B cell (primary cell): ENCODE measurements at regions not wholly inside any gene's neighbourhood (a gene's known extent, or its start where the extent isn't known, plus 50 kb on each side); places are given as distances from the start of the nearest gene placed in this dataset.

Source experiments
- ATAC-seq: fragments of 200-7000 bp; cut with Tn5 transposase; one replicate; pipeline ENCODE4 v1.10.0; 2021; ENCODE audit warnings: low read depth, mild to moderate bottlenecking, moderate number of reproducible peaks, moderate library complexity
- CTCF ChIA-PET: fragments of 350-600 bp; sonication (Branson Sonifier 250); formaldehyde crosslinking; loops from one replicate; lab custom pipeline; 2021; ENCODE audit warnings: antibody characterized with exemption, inconsistent platforms; lab: Charles Lee
- POLR2A ChIA-PET: fragments of 350-600 bp; sonication (Branson Sonifier 250); formaldehyde crosslinking; loops from one replicate; lab custom pipeline; 2021; ENCODE audit warnings: antibody characterized with exemption; lab: Charles Lee
- DNase-seq: peaks from one replicate; pipeline ENCODE4 v3.0.0; 2013
- H2AFZ ChIP-seq: 2 replicates; pipeline ENCODE4 v1.6.1; 2012; ENCODE audit warnings: mild to moderate bottlenecking, low read depth, low read length; ENCODE audit not compliant: insufficient read depth, poor library complexity, severe bottlenecking
- H3K27ac ChIP-seq, 2 donors: 1 replicate in 1 of 2; 2 replicates in 1 of 2; pipeline ENCODE4 v1.5.1; 2012 to 2013; ENCODE audit warnings: low read length in 2 of 2, mild to moderate bottlenecking in 2 of 2, moderate library complexity in 1 of 2
- H3K27me3 ChIP-seq, 4 experiments: fragments of 200-600 bp in 1 of 4; sonication (generic) in 1 of 4; replicated peaks in 1 of 4; 1 replicate in 2 of 4; 2 replicates in 2 of 4; pipeline versions ENCODE4 v1.6.1 to v1.7.0; 2013 to 2016; ENCODE audit warnings: low read length in 3 of 4, mild to moderate bottlenecking in 2 of 4, mixed read lengths in 1 of 4, moderate library complexity in 1 of 4; ENCODE audit not compliant: insufficient read depth in 4 of 4, control insufficient read depth in 3 of 4; ENCODE audit errors: control extremely low read depth in 1 of 4
- H3K36me3 ChIP-seq, 2 experiments: replicated peaks in 1 of 2; 1 replicate in 1 of 2; 2 replicates in 1 of 2; pipeline versions ENCODE4 v1.6.1 to v1.7.1; 2013; ENCODE audit warnings: low read length in 1 of 2; ENCODE audit not compliant: insufficient read depth in 2 of 2, control insufficient read depth in 1 of 2; ENCODE audit errors: control extremely low read depth in 1 of 2, extremely low read depth in 1 of 2
- H3K4me1 ChIP-seq, 2 donors: fragments of 200-600 bp in 1 of 2; sonication (generic) in 1 of 2; 1 replicate in 1 of 2; 2 replicates in 1 of 2; pipeline versions ENCODE4 v1.5.1 to v1.6.1; 2013 to 2017; ENCODE audit warnings: low read length in 2 of 2; ENCODE audit not compliant: control insufficient read depth in 2 of 2, insufficient read depth in 2 of 2
- H3K4me2 ChIP-seq: replicated peaks from 2 replicates; pipeline ENCODE3; 2012; ENCODE audit warnings: mild to moderate bottlenecking, low read depth, low read length; ENCODE audit not compliant: poor library complexity, severe bottlenecking
- H3K4me3 ChIP-seq, 5 experiments: fragments of 200-600 bp in 1 of 5; sonication (generic) in 1 of 5; 1 replicate in 3 of 5; 2 replicates in 2 of 5; pipeline versions ENCODE4 v1.5.1 to v1.7.0; 2011 to 2016; ENCODE audit warnings: low read length in 4 of 5, mild to moderate bottlenecking in 4 of 5, low read depth in 2 of 5, control low read depth in 1 of 5, moderate library complexity in 1 of 5; ENCODE audit not compliant: insufficient read depth in 1 of 5; ENCODE audit errors: control extremely low read depth in 1 of 5, extremely low read depth in 1 of 5
- H3K79me2 ChIP-seq: fragments of 200-600 bp; sonication (generic); one replicate; pipeline ENCODE4 v1.6.0; 2016; ENCODE audit warnings: low read length; ENCODE audit not compliant: control insufficient read depth, insufficient read depth
- H3K9ac ChIP-seq: fragments of 200-600 bp; sonication (generic); 2 replicates; pipeline ENCODE4 v1.6.1; 2017; ENCODE audit warnings: mild to moderate bottlenecking, low read length, moderate library complexity
- H3K9me3 ChIP-seq, 3 donors: one replicate each; pipeline versions ENCODE4 v1.6.1 to v1.7.1; 2013; ENCODE audit warnings: low read length in 2 of 3; ENCODE audit not compliant: control insufficient read depth in 2 of 3, insufficient read depth in 1 of 3; ENCODE audit errors: control extremely low read depth in 1 of 3
- H4K20me1 ChIP-seq: 2 replicates; pipeline ENCODE4 v1.6.0; 2012; ENCODE audit warnings: mild to moderate bottlenecking, low read length; ENCODE audit not compliant: insufficient read depth, control insufficient read depth, poor library complexity, severe bottlenecking
- H3K27ac Mint-ChIP-seq: one replicate; pipeline ENCODE4 v1.8.0; 2021; ENCODE audit warnings: mixed read lengths
- H3K27me3 Mint-ChIP-seq: one replicate; pipeline ENCODE4 v1.8.0; 2021; ENCODE audit warnings: mixed read lengths
- H3K4me1 Mint-ChIP-seq: one replicate; pipeline ENCODE4 v1.8.0; 2021; ENCODE audit warnings: mixed read lengths
- H3K4me3 Mint-ChIP-seq: one replicate; pipeline ENCODE4 v1.8.0; 2021; ENCODE audit warnings: mixed read lengths
- H3K9me3 Mint-ChIP-seq: one replicate; pipeline ENCODE4 v1.8.0; 2022; ENCODE audit warnings: mixed read lengths; ENCODE audit not compliant: insufficient read depth
- EZH2 ChIP-seq: IDR thresholded peaks from 2 replicates; pipeline ENCODE4 v1.6.1; 2012; ENCODE audit warnings: borderline replicate concordance, low read depth, mild to moderate bottlenecking, moderate library complexity, low read length; ENCODE audit not compliant: insufficient read depth, poor library complexity, severe bottlenecking
- WGBS: methylation state at CpG from one replicate; pipeline ENCODE4 v1.1.5; 2013; ENCODE audit warnings: missing lambda C conversion rate; ENCODE audit not compliant: insufficient coverage; 5-methylcytosine and 5-hydroxymethylcytosine counted together
- intact Hi-C: fragments of 100-400 bp; cut with micrococcal nuclease; formaldehyde crosslinking; loops from one replicate; pipeline ENCODE4 v1.10.0; 2022
- TF ChIP-seq, protein P1 (sequence below): fragments of 200-600 bp; IDR thresholded peaks from one replicate; pipeline ENCODE4 v1.8.0; 2022; ENCODE audit warnings: antibody characterized with exemption, mild to moderate bottlenecking

DNA sequence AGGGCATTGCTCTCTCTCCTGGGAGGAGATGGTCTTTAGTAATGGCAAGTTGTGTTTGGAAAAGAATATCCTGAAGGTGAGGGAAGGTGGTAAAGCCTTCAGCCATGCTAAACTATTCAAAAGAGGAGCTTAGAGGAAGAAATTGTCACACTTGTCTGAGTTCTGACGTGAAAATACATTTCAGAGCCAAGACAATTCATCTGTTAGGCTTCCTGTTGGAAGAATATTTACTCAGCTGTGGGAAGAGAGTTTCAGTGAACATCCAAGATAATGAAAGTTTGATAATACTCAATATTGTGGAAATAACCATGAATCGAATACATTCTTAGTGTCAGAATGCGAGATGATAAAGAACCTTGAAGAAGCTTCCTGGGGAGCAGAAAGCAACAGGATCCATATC, 143.3 kb downstream of the GPAT3 start:
- ChIA-PET POLR2A (no interaction called here), CTCF (no interaction called here)
- no peaks in the 10 kb centered on the region for H3K4me1 Mint-ChIP-seq
- TF ChIP-seq, protein P1, sequence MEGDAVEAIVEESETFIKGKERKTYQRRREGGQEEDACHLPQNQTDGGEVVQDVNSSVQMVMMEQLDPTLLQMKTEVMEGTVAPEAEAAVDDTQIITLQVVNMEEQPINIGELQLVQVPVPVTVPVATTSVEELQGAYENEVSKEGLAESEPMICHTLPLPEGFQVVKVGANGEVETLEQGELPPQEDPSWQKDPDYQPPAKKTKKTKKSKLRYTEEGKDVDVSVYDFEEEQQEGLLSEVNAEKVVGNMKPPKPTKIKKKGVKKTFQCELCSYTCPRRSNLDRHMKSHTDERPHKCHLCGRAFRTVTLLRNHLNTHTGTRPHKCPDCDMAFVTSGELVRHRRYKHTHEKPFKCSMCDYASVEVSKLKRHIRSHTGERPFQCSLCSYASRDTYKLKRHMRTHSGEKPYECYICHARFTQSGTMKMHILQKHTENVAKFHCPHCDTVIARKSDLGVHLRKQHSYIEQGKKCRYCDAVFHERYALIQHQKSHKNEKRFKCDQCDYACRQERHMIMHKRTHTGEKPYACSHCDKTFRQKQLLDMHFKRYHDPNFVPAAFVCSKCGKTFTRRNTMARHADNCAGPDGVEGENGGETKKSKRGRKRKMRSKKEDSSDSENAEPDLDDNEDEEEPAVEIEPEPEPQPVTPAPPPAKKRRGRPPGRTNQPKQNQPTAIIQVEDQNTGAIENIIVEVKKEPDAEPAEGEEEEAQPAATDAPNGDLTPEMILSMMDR = no peak
- TF ChIP-seq EZH2 = no peak
- Histone ChIP-seq H3K9ac (no peak overlapping the region), H2AFZ (no peak overlapping the region), H3K4me2 (no peak overlapping the region), H3K4me3 (no peak overlapping the region), H3K4me1 (no peaks in the 10 kb centered on the region), H3K36me3 (no peaks in the 10 kb centered on the region), H4K20me1 (no peaks in the 10 kb centered on the region), H3K27me3 (peaks cover 0 to 8% (median 1%) of the 10 kb centered on the region in 4 experiments), H3K79me2 (no peaks in the 10 kb centered on the region), H3K27ac (no peak overlapping the region), H3K9me3 (no peaks in the 10 kb centered on the region)
- intact Hi-C loops = no loop called here
- H3K9me3 Mint-ChIP-seq = no peaks in the 10 kb centered on the region
- no peak overlapping the region for H3K27ac Mint-ChIP-seq
- ATAC-seq = no peak
- H3K27me3 Mint-ChIP-seq = peaks cover 43% of the 10 kb centered on the region
- H3K4me3 Mint-ChIP-seq = no peak overlapping the region
- DNase-seq = no peak
- 60% methylated on average over 1 of the region's 3 CpGs for WGBS

DNA sequence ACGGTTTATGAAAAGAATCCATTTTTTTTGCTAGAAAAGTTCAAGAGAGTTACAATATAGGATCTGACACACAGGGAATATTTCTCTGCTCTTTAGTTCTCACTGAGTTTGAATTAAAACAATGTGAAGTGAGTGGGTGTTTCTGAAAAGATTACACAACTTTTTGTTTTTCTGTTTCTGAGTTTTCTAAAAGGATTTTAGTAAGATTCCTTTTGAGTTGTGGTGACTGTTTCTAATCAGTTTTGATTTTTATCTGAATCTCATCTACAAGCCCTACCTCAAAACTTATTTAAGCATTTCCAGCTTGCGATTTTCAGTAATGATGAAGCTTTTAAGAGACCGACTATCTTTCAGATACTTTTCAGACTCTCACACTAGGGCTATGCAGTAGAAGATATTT, 141.7 kb downstream of the GPAT3 start:
- Histone ChIP-seq H3K9ac (no peak overlapping the region), H3K4me2 (no peak overlapping the region), H3K4me1 (no peaks in the 10 kb centered on the region), H3K79me2 (no peaks in the 10 kb centered on the region), H4K20me1 (no peaks in the 10 kb centered on the region), H3K36me3 (no peaks in the 10 kb centered on the region), H3K9me3 (no peaks in the 10 kb centered on the region), H3K27ac (no peak overlapping the region), H2AFZ (no peak overlapping the region), H3K27me3 (peaks cover 0 to 11% (median 3%) of the 10 kb centered on the region in 4 experiments), H3K4me3 (no peak overlapping the region)
- intact Hi-C loops = no loop called here
- no peaks in the 10 kb centered on the region for H3K4me1 Mint-ChIP-seq
- TF ChIP-seq EZH2 = no peak
- TF ChIP-seq, protein P1 = no peak
- peaks cover 47% of the 10 kb centered on the region for H3K27me3 Mint-ChIP-seq
- no peaks in the 10 kb centered on the region for H3K9me3 Mint-ChIP-seq
- POLR2A ChIA-PET = no interaction called here
- CTCF ChIA-PET = no interaction called here
- no peak overlapping the region for H3K27ac Mint-ChIP-seq
- no peak overlapping the region for H3K4me3 Mint-ChIP-seq
- no peak for ATAC-seq
- WGBS = no CpG with 5 or more reads among the region's 3 CpGs
- no peak for DNase-seq
